ENCODE measurements at regions not wholly inside any gene's neighbourhood (a gene's known extent, or its start where the extent isn't known, plus 50 kb on each side); places are given as distances from the start of the nearest gene placed in this dataset.
"Not testable (repeated sequence)": the region's sequence is repeated elsewhere in the genome, so short reads cannot be mapped to it uniquely, and the experiment has no call there.

DNA sequence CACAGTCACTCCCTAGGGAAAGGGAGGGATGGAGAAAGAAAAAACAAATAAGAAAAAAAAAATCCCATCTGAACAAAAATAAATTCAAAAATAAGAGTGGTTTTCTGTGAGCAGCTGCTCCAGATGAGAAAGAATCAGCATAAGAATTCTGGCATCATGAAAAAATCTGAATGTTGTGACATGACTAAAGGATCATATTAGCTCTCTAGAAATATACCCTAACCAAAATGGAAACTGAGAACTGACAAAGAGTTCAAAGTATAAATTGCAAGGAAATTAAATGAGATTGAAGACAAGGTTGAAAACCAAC lies 579.0 kb downstream of the UQCRFS1 start:
- Histone ChIP-seq H3K4me1 (ENCODE audit: control extremely low read depth in 1 of 4, control insufficient read depth in 4 of 4, insufficient read depth in 4 of 4, low read length in 3 of 4) (peaks cover 0 to 9% (median 4%) of the 10 kb centered on the region in 4 experiments), H3K4me3 (ENCODE audit: control insufficient read depth in 1 of 7, extremely low read depth in 1 of 7, insufficient read depth in 4 of 7, low read depth in 2 of 7, low read length in 6 of 7) (no peak overlapping the region), H3K9me3 (ENCODE audit: control extremely low read depth in 1 of 5, control insufficient read depth in 4 of 5, insufficient read depth in 2 of 5, low read depth in 1 of 5, low read length in 4 of 5) (peaks cover 0 to 9% (median 4%) of the 10 kb centered on the region in 5 experiments), H3K27me3 (replicated peaks in 2 of 5; ENCODE audit: control insufficient read depth in 4 of 5, insufficient read depth in 5 of 5, low read length in 4 of 5) (no peaks in the 10 kb centered on the region), H3K27ac (ENCODE audit: insufficient read depth in 1 of 2, low read depth in 1 of 2, low read length in 2 of 2, poor library complexity in 1 of 2, severe bottlenecking in 2 of 2) (no peak overlapping the region), H3K36me3 (ENCODE audit: control insufficient read depth in 4 of 4, insufficient read depth in 4 of 4, low read length in 3 of 4) (no peaks in the 10 kb centered on the region)
- no peak for DNase-seq
- ChIA-PET CTCF (interaction anchor here (0.8 to 2.6 kb wide), 11 partner anchors 8 to 396 kb away, joined by 3 to 11 read pairs (median 3); no protein-coding TSS in a partner anchor), POLR2A (interaction anchor here (0.9 kb wide), 1 partner anchor 161 kb away, joined by 3 read pairs; no protein-coding TSS in a partner anchor)

DNA sequence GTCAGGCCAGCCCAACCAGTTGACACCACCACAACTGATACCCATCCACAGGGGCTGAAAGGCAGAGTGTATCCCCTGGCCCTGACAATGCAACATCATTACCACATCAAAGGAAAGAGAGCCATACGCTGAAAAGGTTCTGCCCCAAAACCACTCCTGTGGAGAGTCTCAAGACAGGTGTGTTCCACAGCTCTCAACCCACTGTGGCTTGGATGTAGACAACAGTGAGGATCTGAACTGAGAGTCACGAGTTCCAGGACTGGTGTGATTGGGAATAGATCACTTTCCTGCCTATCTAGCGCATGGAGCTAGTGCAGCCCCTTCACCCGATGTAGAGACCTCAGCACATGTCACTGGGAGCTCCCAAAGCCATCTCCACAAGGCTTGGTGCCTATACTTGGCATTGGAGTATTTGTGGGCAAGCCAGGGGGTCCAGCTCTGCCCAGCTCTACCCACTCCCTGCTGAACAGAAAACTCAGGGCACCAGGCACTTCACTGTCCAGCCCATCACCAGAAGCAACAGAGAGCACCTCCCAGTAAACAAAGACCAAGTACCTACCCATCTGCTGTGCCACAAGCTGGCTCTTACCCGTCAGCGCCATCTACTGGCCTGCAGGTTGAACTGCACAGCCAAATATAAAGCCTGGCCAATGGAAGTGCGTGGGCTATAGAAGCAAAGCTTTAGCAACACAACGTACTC lies 579.5 kb downstream of the UQCRFS1 start:
- no peaks in the 10 kb centered on the region for H3K36me3 ChIP-seq (ENCODE audit: control insufficient read depth in 4 of 4, insufficient read depth in 4 of 4, low read length in 3 of 4)
- peaks cover 0 to 9% (median 4%) of the 10 kb centered on the region in 5 experiments for H3K9me3 ChIP-seq (ENCODE audit: control extremely low read depth in 1 of 5, control insufficient read depth in 4 of 5, insufficient read depth in 2 of 5, low read depth in 1 of 5, low read length in 4 of 5)
- H3K27ac ChIP-seq (ENCODE audit: insufficient read depth in 1 of 2, low read depth in 1 of 2, low read length in 2 of 2, poor library complexity in 1 of 2, severe bottlenecking in 2 of 2): no peak overlapping the region
- ChIA-PET CTCF (interaction anchor here (0.8 to 2.6 kb wide), 13 partner anchors 8 to 396 kb away, joined by 3 to 11 read pairs (median 3); no protein-coding TSS in a partner anchor), POLR2A (interaction anchor here (0.9 kb wide), 1 partner anchor 161 kb away, joined by 3 read pairs; no protein-coding TSS in a partner anchor)
- H3K27me3 ChIP-seq (replicated peaks in 2 of 5; ENCODE audit: control insufficient read depth in 4 of 5, insufficient read depth in 5 of 5, low read length in 4 of 5): no peaks in the 10 kb centered on the region
- WGBS (ENCODE audit: insufficient coverage): 88% methylated on average over 3 of the region's 8 CpGs
- peak; percentile 57 to 75 (median 69) for DNase-seq
- peaks cover 0 to 9% (median 4%) of the 10 kb centered on the region in 4 experiments for H3K4me1 ChIP-seq (ENCODE audit: control extremely low read depth in 1 of 4, control insufficient read depth in 4 of 4, insufficient read depth in 4 of 4, low read length in 3 of 4)
- H3K4me3 ChIP-seq (ENCODE audit: control insufficient read depth in 1 of 7, extremely low read depth in 1 of 7, insufficient read depth in 4 of 7, low read depth in 2 of 7, low read length in 6 of 7): no peak overlapping the region

GRCh38 chr19:28632371-28633080 lies 580.4 kb downstream of the UQCRFS1 start:
- Histone ChIP-seq H3K27me3 (replicated peaks in 2 of 5; ENCODE audit: control insufficient read depth in 4 of 5, insufficient read depth in 5 of 5, low read length in 4 of 5) (no peaks in the 10 kb centered on the region), H3K27ac (ENCODE audit: insufficient read depth in 1 of 2, low read depth in 1 of 2, low read length in 2 of 2, poor library complexity in 1 of 2, severe bottlenecking in 2 of 2) (no peak overlapping the region), H3K4me3 (ENCODE audit: control insufficient read depth in 1 of 7, extremely low read depth in 1 of 7, insufficient read depth in 4 of 7, low read depth in 2 of 7, low read length in 6 of 7) (no peak overlapping the region), H3K9me3 (ENCODE audit: control extremely low read depth in 1 of 5, control insufficient read depth in 4 of 5, insufficient read depth in 2 of 5, low read depth in 1 of 5, low read length in 4 of 5) (peaks cover 0 to 11% (median 4%) of the 10 kb centered on the region in 5 experiments), H3K4me1 (ENCODE audit: control extremely low read depth in 1 of 4, control insufficient read depth in 4 of 4, insufficient read depth in 4 of 4, low read length in 3 of 4) (peaks cover 0 to 9% (median 4%) of the 10 kb centered on the region in 4 experiments), H3K36me3 (ENCODE audit: control insufficient read depth in 4 of 4, insufficient read depth in 4 of 4, low read length in 3 of 4) (no peaks in the 10 kb centered on the region)
- WGBS (ENCODE audit: insufficient coverage): 78% methylated on average over 6 of the region's 7 CpGs
- POLR2A ChIA-PET: no interaction called here
- CTCF ChIA-PET: interaction anchor here (0.9 to 1.9 kb wide), 5 partner anchors 109 to 172 kb away, joined by 3 to 11 read pairs (median 3); no protein-coding TSS in a partner anchor
- peak in 2 of 3 donors; percentile 25 to 46 for DNase-seq

- ChIA-PET CTCF (interaction anchor here (1.1 kb wide), 1 partner anchor 168 kb away, joined by 3 read pairs; no protein-coding TSS in a partner anchor), POLR2A (no interaction called here)
- Histone ChIP-seq H3K4me1 (ENCODE audit: control extremely low read depth in 1 of 4, control insufficient read depth in 4 of 4, insufficient read depth in 4 of 4, low read length in 3 of 4) (peaks cover 0 to 9% (median 4%) of the 10 kb centered on the region in 4 experiments), H3K36me3 (ENCODE audit: control insufficient read depth in 4 of 4, insufficient read depth in 4 of 4, low read length in 3 of 4) (no peaks in the 10 kb centered on the region), H3K4me3 (ENCODE audit: control insufficient read depth in 1 of 7, extremely low read depth in 1 of 7, insufficient read depth in 4 of 7, low read depth in 2 of 7, low read length in 6 of 7) (no peak overlapping the region), H3K27ac (ENCODE audit: insufficient read depth in 1 of 2, low read depth in 1 of 2, low read length in 2 of 2, poor library complexity in 1 of 2, severe bottlenecking in 2 of 2) (no peak overlapping the region), H3K27me3 (replicated peaks in 2 of 5; ENCODE audit: control insufficient read depth in 4 of 5, insufficient read depth in 5 of 5, low read length in 4 of 5) (no peaks in the 10 kb centered on the region), H3K9me3 (ENCODE audit: control extremely low read depth in 1 of 5, control insufficient read depth in 4 of 5, insufficient read depth in 2 of 5, low read depth in 1 of 5, low read length in 4 of 5) (peaks cover 0 to 13% (median 4%) of the 10 kb centered on the region in 5 experiments)
- peak in 2 of 3 donors; percentile 4 to 16 for DNase-seq
- 70% methylated on average over 2 of the region's 6 CpGs for WGBS (ENCODE audit: insufficient coverage)
These were observed 581.0 kb downstream of the UQCRFS1 start for GRCh38 chr19:28631961-28632360.

- H3K36me3 ChIP-seq (ENCODE audit: control insufficient read depth in 4 of 4, insufficient read depth in 4 of 4, low read length in 3 of 4): no peaks in the 10 kb centered on the region
- no peak overlapping the region for H3K27ac ChIP-seq (ENCODE audit: insufficient read depth in 1 of 2, low read depth in 1 of 2, low read length in 2 of 2, poor library complexity in 1 of 2, severe bottlenecking in 2 of 2)
- ChIA-PET CTCF (interaction anchor here (0.7 kb wide), 1 partner anchor 93 kb away, joined by 4 read pairs; no protein-coding TSS in a partner anchor), POLR2A (no interaction called here)
- H3K9me3 ChIP-seq (ENCODE audit: control extremely low read depth in 1 of 5, control insufficient read depth in 4 of 5, insufficient read depth in 2 of 5, low read depth in 1 of 5, low read length in 4 of 5): peaks cover 0 to 6% (median 0%) of the 10 kb centered on the region in 5 experiments
- H3K27me3 ChIP-seq (replicated peaks in 2 of 5; ENCODE audit: control insufficient read depth in 4 of 5, insufficient read depth in 5 of 5, low read length in 4 of 5): no peaks in the 10 kb centered on the region
- H3K4me3 ChIP-seq (ENCODE audit: control insufficient read depth in 1 of 7, extremely low read depth in 1 of 7, insufficient read depth in 4 of 7, low read depth in 2 of 7, low read length in 6 of 7): no peak overlapping the region
- no CpG with 5 or more reads among the region's 1 CpG for WGBS (ENCODE audit: insufficient coverage)
- H3K4me1 ChIP-seq (ENCODE audit: control extremely low read depth in 1 of 4, control insufficient read depth in 4 of 4, insufficient read depth in 4 of 4, low read length in 3 of 4): peaks cover 0 to 7% (median 4%) of the 10 kb centered on the region in 4 experiments
- DNase-seq: no peak
These were observed 585.3 kb downstream of the UQCRFS1 start for GRCh38 chr19:28627669-28628068.

DNA sequence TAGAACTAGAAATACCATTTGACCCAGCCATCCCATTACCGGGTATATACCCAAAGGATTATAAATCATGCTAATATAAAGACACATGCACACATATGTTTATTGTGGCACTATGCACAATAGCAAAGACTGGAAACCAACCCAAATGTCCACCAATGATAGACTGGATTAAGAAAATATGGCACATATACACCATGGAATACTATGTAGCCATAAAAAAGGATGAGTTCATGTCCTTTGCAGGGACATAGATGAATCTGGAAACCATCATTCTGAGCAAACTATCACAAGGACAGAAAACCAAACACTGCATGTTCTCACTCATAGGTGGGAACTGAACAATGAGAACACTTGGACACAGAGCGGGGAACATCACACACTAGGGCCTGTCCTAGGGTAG lies 586.5 kb downstream of the UQCRFS1 start:
- CTCF ChIA-PET; H3K36me3 ChIP-seq (ENCODE audit: control insufficient read depth in 4 of 4, insufficient read depth in 4 of 4, low read length in 3 of 4); DNase-seq; H3K9me3 ChIP-seq (ENCODE audit: control extremely low read depth in 1 of 5, control insufficient read depth in 4 of 5, insufficient read depth in 2 of 5, low read depth in 1 of 5, low read length in 4 of 5); POLR2A ChIA-PET; H3K4me3 ChIP-seq (ENCODE audit: control insufficient read depth in 1 of 7, extremely low read depth in 1 of 7, insufficient read depth in 4 of 7, low read depth in 2 of 7, low read length in 6 of 7); H3K27ac ChIP-seq (ENCODE audit: insufficient read depth in 1 of 2, low read depth in 1 of 2, low read length in 2 of 2, poor library complexity in 1 of 2, severe bottlenecking in 2 of 2); H3K27me3 ChIP-seq (replicated peaks in 2 of 5; ENCODE audit: control insufficient read depth in 4 of 5, insufficient read depth in 5 of 5, low read length in 4 of 5); H3K4me1 ChIP-seq (ENCODE audit: control extremely low read depth in 1 of 4, control insufficient read depth in 4 of 4, insufficient read depth in 4 of 4, low read length in 3 of 4): not testable (repeated sequence)
- WGBS (ENCODE audit: insufficient coverage): no CpG with 5 or more reads among the region's 2 CpGs

All from common myeloid progenitor, CD34-positive (primary cell).